ENCODE measurements at regions not wholly inside any gene's neighbourhood (a gene's known extent, or its start where the extent isn't known, plus 50 kb on each side); places are given as distances from the start of the nearest gene placed in this dataset.

DNA sequence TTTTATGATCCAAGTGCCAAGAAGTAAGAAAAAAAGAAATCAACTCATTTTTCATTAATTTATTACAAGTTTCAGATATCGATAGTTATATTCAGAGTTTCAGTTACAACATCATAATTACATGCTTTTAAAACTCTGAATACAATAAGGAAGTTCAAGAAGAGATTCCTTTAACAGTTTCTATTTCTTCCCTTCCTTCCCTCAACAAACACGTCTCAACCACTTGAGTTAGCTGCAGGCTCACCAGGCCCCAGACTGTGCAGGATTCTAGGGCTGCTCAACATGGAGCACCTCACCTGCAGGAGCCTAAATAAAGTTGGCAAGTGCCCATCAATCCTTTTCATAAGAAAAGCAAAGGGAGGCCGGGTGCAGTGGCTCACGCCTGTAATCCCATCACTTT, 79.2 kb upstream of the FNDC3B start:
- TF ChIP-seq POLR2A (IDR thresholded peaks at IDR 0.05) = no peak
- TF ChIP-seq, protein P1, sequence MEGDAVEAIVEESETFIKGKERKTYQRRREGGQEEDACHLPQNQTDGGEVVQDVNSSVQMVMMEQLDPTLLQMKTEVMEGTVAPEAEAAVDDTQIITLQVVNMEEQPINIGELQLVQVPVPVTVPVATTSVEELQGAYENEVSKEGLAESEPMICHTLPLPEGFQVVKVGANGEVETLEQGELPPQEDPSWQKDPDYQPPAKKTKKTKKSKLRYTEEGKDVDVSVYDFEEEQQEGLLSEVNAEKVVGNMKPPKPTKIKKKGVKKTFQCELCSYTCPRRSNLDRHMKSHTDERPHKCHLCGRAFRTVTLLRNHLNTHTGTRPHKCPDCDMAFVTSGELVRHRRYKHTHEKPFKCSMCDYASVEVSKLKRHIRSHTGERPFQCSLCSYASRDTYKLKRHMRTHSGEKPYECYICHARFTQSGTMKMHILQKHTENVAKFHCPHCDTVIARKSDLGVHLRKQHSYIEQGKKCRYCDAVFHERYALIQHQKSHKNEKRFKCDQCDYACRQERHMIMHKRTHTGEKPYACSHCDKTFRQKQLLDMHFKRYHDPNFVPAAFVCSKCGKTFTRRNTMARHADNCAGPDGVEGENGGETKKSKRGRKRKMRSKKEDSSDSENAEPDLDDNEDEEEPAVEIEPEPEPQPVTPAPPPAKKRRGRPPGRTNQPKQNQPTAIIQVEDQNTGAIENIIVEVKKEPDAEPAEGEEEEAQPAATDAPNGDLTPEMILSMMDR (IDR thresholded peaks at IDR 0.05) = no peak

Measured in Peyer's patch (tissue), 4 donors.